Activated CD8-positive, alpha-beta T cell treated with anti-CD3 and anti-CD28 coated beads for 36 hours (primary cell): ENCODE measurements at regions not wholly inside any gene's neighbourhood (a gene's known extent, or its start where the extent isn't known, plus 50 kb on each side); places are given as distances from the start of the nearest gene placed in this dataset.

Experiments
- ATAC-seq: fragments of 200-7000 bp; cut with Tn5 transposase; one replicate; pipeline ENCODE4 v1.10.0; 2021; ENCODE audit warnings: mild to moderate bottlenecking, moderate library complexity
- CTCF ChIA-PET: fragments of 350-600 bp; sonication (Branson Sonifier 250); formaldehyde crosslinking; loops from one replicate; lab custom pipeline; 2021; ENCODE audit warnings: antibody characterized with exemption; lab: Charles Lee
- POLR2A ChIA-PET: fragments of 350-600 bp; sonication (Branson Sonifier 250); formaldehyde crosslinking; loops from one replicate; lab custom pipeline; 2021; ENCODE audit warnings: antibody characterized with exemption; lab: Charles Lee
- DNase-seq: peaks from one replicate; pipeline ENCODE4 v3.0.0-alpha.2; 2020
- H3K27ac Mint-ChIP-seq: one replicate; pipeline ENCODE4 v1.8.0; 2021; ENCODE audit warnings: mild to moderate bottlenecking, mixed read lengths
- H3K27me3 Mint-ChIP-seq: one replicate; pipeline ENCODE4 v1.8.0; 2021; ENCODE audit warnings: mixed read lengths
- H3K36me3 Mint-ChIP-seq: one replicate; pipeline ENCODE4 v1.8.0; 2021; ENCODE audit warnings: low read depth, mixed read lengths
- H3K4me1 Mint-ChIP-seq: one replicate; pipeline ENCODE4 v1.8.0; 2021; ENCODE audit warnings: low read depth, mixed read lengths
- H3K4me3 Mint-ChIP-seq: one replicate; pipeline ENCODE4 v1.8.0; 2021; ENCODE audit warnings: mild to moderate bottlenecking, moderate library complexity, mixed read lengths
- H3K9me3 Mint-ChIP-seq: one replicate; pipeline ENCODE4 v1.8.0; 2021; ENCODE audit warnings: mixed read lengths
- intact Hi-C: fragments of 100-400 bp; cut with micrococcal nuclease; formaldehyde crosslinking; loops from one replicate; pipeline ENCODE4 v1.10.0; 2022
- TF ChIP-seq, protein P1 (sequence below): fragments of 200-600 bp; IDR thresholded peaks from one replicate; pipeline ENCODE4 v1.8.0; 2022; ENCODE audit warnings: antibody characterized with exemption, mild to moderate bottlenecking

GRCh38 chr9:108511307-108511706, 344.5 kb downstream of the ACTL7B start:
- intact Hi-C loops = no loop called here
- Mint-ChIP-seq H3K4me3 (no peak overlapping the region), H3K9me3 (peaks cover 9% of the 10 kb centered on the region), H3K4me1 (no peaks in the 10 kb centered on the region), H3K27me3 (no peaks in the 10 kb centered on the region), H3K27ac (no peak overlapping the region), H3K36me3 (no peaks in the 10 kb centered on the region)
- ChIA-PET POLR2A (no interaction called here), CTCF (no interaction called here)
- TF ChIP-seq, protein P1, sequence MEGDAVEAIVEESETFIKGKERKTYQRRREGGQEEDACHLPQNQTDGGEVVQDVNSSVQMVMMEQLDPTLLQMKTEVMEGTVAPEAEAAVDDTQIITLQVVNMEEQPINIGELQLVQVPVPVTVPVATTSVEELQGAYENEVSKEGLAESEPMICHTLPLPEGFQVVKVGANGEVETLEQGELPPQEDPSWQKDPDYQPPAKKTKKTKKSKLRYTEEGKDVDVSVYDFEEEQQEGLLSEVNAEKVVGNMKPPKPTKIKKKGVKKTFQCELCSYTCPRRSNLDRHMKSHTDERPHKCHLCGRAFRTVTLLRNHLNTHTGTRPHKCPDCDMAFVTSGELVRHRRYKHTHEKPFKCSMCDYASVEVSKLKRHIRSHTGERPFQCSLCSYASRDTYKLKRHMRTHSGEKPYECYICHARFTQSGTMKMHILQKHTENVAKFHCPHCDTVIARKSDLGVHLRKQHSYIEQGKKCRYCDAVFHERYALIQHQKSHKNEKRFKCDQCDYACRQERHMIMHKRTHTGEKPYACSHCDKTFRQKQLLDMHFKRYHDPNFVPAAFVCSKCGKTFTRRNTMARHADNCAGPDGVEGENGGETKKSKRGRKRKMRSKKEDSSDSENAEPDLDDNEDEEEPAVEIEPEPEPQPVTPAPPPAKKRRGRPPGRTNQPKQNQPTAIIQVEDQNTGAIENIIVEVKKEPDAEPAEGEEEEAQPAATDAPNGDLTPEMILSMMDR = no peak
- ATAC-seq = no peak
- DNase-seq = no peak

DNA sequence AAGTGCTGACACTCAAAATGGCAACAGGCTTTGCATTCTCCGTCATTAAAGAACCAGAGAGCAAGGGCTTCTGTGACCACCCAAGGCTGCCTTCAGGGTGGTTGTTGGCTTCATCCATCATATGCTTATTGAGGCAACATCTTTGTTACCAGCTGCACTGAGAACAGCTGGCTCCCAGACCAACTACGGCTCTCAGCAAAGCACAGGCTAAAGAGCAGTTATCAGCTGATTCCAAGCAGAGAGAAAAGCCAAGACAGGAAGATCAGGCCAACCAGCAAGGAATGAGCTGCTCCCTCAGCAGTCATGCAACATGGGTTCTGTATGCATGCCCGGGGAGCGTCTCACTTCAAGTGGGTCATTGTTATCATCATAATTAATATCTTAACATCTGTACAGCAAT, 358.9 kb downstream of the ACTL7B start:
- DNase-seq = no peak
- TF ChIP-seq, protein P1 = no peak

GRCh38 chr9:108489567-108489966, 366.2 kb downstream of the ACTL7B start:
- Mint-ChIP-seq H3K9me3 (peaks cover 3% of the 10 kb centered on the region), H3K27me3 (no peaks in the 10 kb centered on the region), H3K4me3 (no peak overlapping the region), H3K4me1 (no peaks in the 10 kb centered on the region), H3K27ac (no peak overlapping the region), H3K36me3 (no peaks in the 10 kb centered on the region)
- ChIA-PET POLR2A (no interaction called here), CTCF (no interaction called here)
- ATAC-seq = no peak
- TF ChIP-seq, protein P1 = no peak
- intact Hi-C loops = no loop called here
- no peak for DNase-seq

More for the DNA sequence above, 358.9 kb downstream of the ACTL7B start:
- intact Hi-C loops = no loop called here
- ChIA-PET CTCF (no interaction called here), POLR2A (no interaction called here)
- no peaks in the 10 kb centered on the region for H3K36me3 Mint-ChIP-seq
- H3K9me3 Mint-ChIP-seq = peaks cover 9% of the 10 kb centered on the region
- no peaks in the 10 kb centered on the region for H3K27me3 Mint-ChIP-seq
- H3K4me1 Mint-ChIP-seq = no peaks in the 10 kb centered on the region
- H3K4me3 Mint-ChIP-seq = no peak overlapping the region
- ATAC-seq = no peak
- H3K27ac Mint-ChIP-seq = no peak overlapping the region

DNA sequence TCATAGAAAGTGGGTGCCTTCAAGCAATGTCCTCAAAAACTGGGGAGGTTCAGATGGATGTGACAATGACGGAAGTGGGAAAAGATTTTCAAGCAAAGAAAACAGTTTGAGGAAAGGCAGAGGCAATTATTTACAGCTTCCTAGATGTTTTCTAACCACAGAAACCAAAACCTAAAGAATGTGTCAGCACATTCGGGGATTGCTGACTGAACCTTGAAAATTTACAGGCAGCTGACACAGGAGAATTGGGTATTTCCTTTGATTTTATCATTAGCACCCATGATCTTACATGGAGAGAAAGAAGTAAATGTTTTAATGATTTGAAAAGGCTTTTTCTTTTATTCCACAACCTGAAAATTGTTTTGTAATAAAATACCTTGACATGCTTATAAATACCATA, 369.0 kb downstream of the ACTL7B start:
- Mint-ChIP-seq H3K27ac (no peak overlapping the region), H3K9me3 (peaks cover 3% of the 10 kb centered on the region), H3K27me3 (no peaks in the 10 kb centered on the region), H3K4me1 (no peaks in the 10 kb centered on the region), H3K4me3 (no peak overlapping the region), H3K36me3 (no peaks in the 10 kb centered on the region)
- intact Hi-C loops = no loop called here
- DNase-seq (no peak), ATAC-seq (no peak)
- TF ChIP-seq, protein P1 = no peak
- POLR2A ChIA-PET = no interaction called here
- CTCF ChIA-PET = no interaction called here

- CTCF ChIA-PET = no interaction called here
- no peaks in the 10 kb centered on the region for H3K9me3 Mint-ChIP-seq
- H3K36me3 Mint-ChIP-seq = no peaks in the 10 kb centered on the region
- H3K27me3 Mint-ChIP-seq = no peaks in the 10 kb centered on the region
- intact Hi-C loops = no loop called here
- H3K4me1 Mint-ChIP-seq = no peaks in the 10 kb centered on the region
- TF ChIP-seq, protein P1 = no peak
- DNase-seq (no peak), ATAC-seq (no peak)
- H3K4me3 Mint-ChIP-seq = no peak overlapping the region
- H3K27ac Mint-ChIP-seq = no peak overlapping the region
- POLR2A ChIA-PET = no interaction called here
Measured at GRCh38 chr9:108484468-108484867, 371.3 kb downstream of the ACTL7B start.
